ENCODE measurements at regions not wholly inside any gene's neighbourhood (a gene's known extent, or its start where the extent isn't known, plus 50 kb on each side); places are given as distances from the start of the nearest gene placed in this dataset.
A peak's percentile ranks its signal among the peaks of the same experiment; 100 is the strongest.

DNA sequence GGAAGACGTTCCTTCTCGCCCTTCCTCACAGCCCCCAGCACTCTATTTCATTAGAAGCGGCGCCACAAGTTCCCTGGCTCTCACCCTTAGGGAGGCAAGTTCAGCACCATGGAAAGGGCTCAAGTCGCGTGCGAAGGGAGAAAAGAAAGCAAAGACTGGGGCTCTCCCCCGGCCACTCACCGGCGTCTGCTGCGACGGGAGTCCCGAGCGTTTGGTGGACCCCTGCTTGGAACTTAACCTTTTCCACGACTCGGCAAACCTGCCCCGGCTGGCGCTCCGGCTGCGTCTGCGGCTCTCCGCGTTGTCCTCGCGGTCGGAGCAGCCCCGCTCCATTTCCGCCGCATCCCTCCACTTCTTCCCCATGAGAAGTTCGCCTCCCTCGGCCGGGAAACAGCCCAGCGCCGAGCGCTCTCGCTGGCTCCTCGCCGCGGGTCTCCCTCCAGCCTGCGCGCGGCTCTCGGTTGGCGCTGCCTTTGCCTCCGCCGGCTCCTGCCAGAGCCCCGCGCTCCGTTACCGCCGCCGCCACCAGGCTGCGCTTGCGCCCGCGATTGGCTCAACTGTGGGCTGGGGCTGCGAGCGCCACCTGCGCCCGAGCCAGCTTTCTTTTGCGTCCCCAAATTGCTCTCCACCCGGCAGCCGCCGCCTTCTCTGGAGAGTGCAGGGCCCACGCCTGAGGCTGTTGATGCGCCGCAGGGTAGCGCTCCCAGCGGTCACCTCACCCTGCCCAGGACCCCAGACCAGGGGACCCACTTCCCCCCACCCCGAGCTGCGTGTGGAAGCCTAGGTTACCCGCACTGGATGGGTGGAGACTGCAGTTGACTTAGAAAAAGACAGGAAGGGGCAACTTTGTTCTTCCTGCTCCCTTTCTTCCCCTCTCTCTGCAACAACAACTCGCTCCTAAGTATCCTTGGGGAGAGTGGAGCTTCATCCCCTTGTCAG is 321.6 kb downstream of the CEMIP2 start:
- TF ChIP-seq POLR2A (IDR thresholded peaks at IDR 0.05), result no peak
- TF ChIP-seq CTCF (IDR thresholded peaks at IDR 0.05), result peak in 1 of 6 experiments; percentile 7
